H1 (cell line): ENCODE measurements at regions not wholly inside any gene's neighbourhood (a gene's known extent, or its start where the extent isn't known, plus 50 kb on each side); places are given as distances from the start of the nearest gene placed in this dataset.

Experiments
- CTCF ChIA-PET: fragments of 300-600 bp; sonication (Branson Sonifier 250); formaldehyde crosslinking; loops from one replicate; lab custom pipeline; 2021; ENCODE audit not compliant: partially characterized antibody; lab: Charles Lee
- POLR2A ChIA-PET: fragments of 300-600 bp; sonication (Branson Sonifier 250); formaldehyde crosslinking; loops from one replicate; lab custom pipeline; 2021; ENCODE audit warnings: inconsistent platforms; ENCODE audit not compliant: partially characterized antibody; lab: Charles Lee
- DNase-seq, 2 experiments: peaks; one replicate each; pipeline versions ENCODE4 v3.0.0 to v3.0.0-alpha.2; 2010 to 2022; ENCODE audit warnings: low spot score in 2 of 2, low read depth in 1 of 2, mixed read lengths in 1 of 2
- FAIRE-seq: peaks from 2 replicates; lab custom pipeline; 2011; peaks lifted over from hg19 to GRCh38; lab: Jason Lieb, UNC
- H2AFZ ChIP-seq: 2 replicates; pipeline ENCODE4 v1.8.1; 2012; ENCODE audit warnings: low read length, inconsistent platforms
- H2AK5ac ChIP-seq: 2 replicates; pipeline ENCODE4 v1.6.1; 2013; ENCODE audit warnings: low read depth, low read length
- H2BK120ac ChIP-seq: replicated peaks from 2 replicates; pipeline ENCODE3; 2013; ENCODE audit warnings: low read depth, low read length, inconsistent platforms
- H2BK12ac ChIP-seq: 2 replicates; pipeline ENCODE4 v1.6.1; 2013; ENCODE audit warnings: low read depth, low read length
- H2BK15ac ChIP-seq: 2 replicates; pipeline ENCODE4 v1.6.1; 2013; ENCODE audit warnings: low read length
- H2BK20ac ChIP-seq: 2 replicates; pipeline ENCODE4 v1.6.1; 2013; ENCODE audit warnings: low read length
- H2BK5ac ChIP-seq: 2 replicates; pipeline ENCODE4 v1.6.1; 2013; ENCODE audit warnings: low read depth, low read length
- H3K14ac ChIP-seq: 2 replicates; pipeline ENCODE4 v1.6.1; 2013; ENCODE audit warnings: inconsistent platforms; ENCODE audit not compliant: insufficient read length
- H3K18ac ChIP-seq: 2 replicates; pipeline ENCODE4 v1.6.1; 2013; ENCODE audit warnings: low read length; ENCODE audit errors: extremely low read depth
- H3K23ac ChIP-seq: 2 replicates; pipeline ENCODE4 v1.6.1; 2013; ENCODE audit warnings: inconsistent platforms; ENCODE audit not compliant: insufficient read length
- H3K23me2 ChIP-seq: 2 replicates; pipeline ENCODE4 v1.6.1; 2013; ENCODE audit warnings: low read depth, low read length
- H3K27ac ChIP-seq: 2 replicates; pipeline ENCODE4 v1.6.1; 2011; ENCODE audit warnings: low read depth, low read length, inconsistent platforms
- H3K27me3 ChIP-seq, 4 experiments: replicated peaks in 1 of 4; 1 replicate in 1 of 4; 2 replicates in 3 of 4; pipeline versions ENCODE4 v1.6.1 to v1.8.1; 2011 to 2013; ENCODE audit warnings: low read length in 3 of 4, mild to moderate bottlenecking in 3 of 4, inconsistent platforms in 2 of 4, mixed read lengths in 2 of 4, moderate library complexity in 1 of 4; ENCODE audit not compliant: control insufficient read depth in 3 of 4, insufficient read depth in 3 of 4; ENCODE audit errors: extremely low read depth in 1 of 4
- H3K36me3 ChIP-seq, 4 experiments: 2 replicates each; pipeline versions ENCODE4 v1.6.1 to v1.8.1; 2011 to 2013; ENCODE audit warnings: mild to moderate bottlenecking in 4 of 4, low read length in 3 of 4, moderate library complexity in 2 of 4, control low read depth in 1 of 4, inconsistent platforms in 1 of 4; ENCODE audit not compliant: insufficient read depth in 4 of 4, control insufficient read depth in 2 of 4
- H3K4ac ChIP-seq: replicated peaks from 2 replicates; pipeline ENCODE3; 2013; ENCODE audit warnings: low read length, low read depth, mixed read lengths, inconsistent platforms; ENCODE audit not compliant: insufficient read length
- H3K4me1 ChIP-seq, 4 experiments: replicated peaks in 1 of 4; 1 replicate in 1 of 4; 2 replicates in 3 of 4; pipeline versions ENCODE4 v1.6.1 to v1.8.1; 2011 to 2013; ENCODE audit warnings: low read length in 3 of 4, inconsistent platforms in 2 of 4, mixed read lengths in 1 of 4; ENCODE audit not compliant: insufficient read depth in 4 of 4, control insufficient read depth in 3 of 4
- H3K4me2 ChIP-seq, 2 experiments: 2 replicates each; pipeline versions ENCODE4 v1.6.1 to v1.8.1; 2011 to 2013; ENCODE audit warnings: low read depth in 2 of 2, low read length in 2 of 2, control low read depth in 1 of 2, inconsistent platforms in 1 of 2, mild to moderate bottlenecking in 1 of 2; ENCODE audit not compliant: insufficient read depth in 1 of 2
- H3K4me3 ChIP-seq, 4 experiments: fragments of 200-600, 300-600 bp in 1 of 4; sonication (generic), shearing (Covaris generic), sonication (Bioruptor Twin) in 1 of 4; 2 replicates each; pipeline versions ENCODE4 v1.5.1 to v1.8.1; 2011 to 2016; ENCODE audit warnings: low read length in 4 of 4, low read depth in 3 of 4, control low read depth in 2 of 4, inconsistent platforms in 2 of 4, mild to moderate bottlenecking in 2 of 4, mixed read lengths in 1 of 4, moderate library complexity in 1 of 4; ENCODE audit not compliant: insufficient read depth in 2 of 4; ENCODE audit errors: extremely low read depth in 1 of 4
- H3K56ac ChIP-seq: replicated peaks from 2 replicates; pipeline ENCODE3; 2013; ENCODE audit warnings: low read depth, mild to moderate bottlenecking, mixed read lengths, low read length, inconsistent platforms; ENCODE audit not compliant: insufficient read length
- H3K79me1 ChIP-seq: 2 replicates; pipeline ENCODE4 v1.6.1; 2013; ENCODE audit warnings: low read depth, low read length, control low read depth
- H3K79me2 ChIP-seq, 2 experiments: 2 replicates each; pipeline versions ENCODE4 v1.6.1 to v1.8.1; 2012 to 2013; ENCODE audit warnings: low read length in 2 of 2, mild to moderate bottlenecking in 2 of 2, inconsistent platforms in 1 of 2; ENCODE audit not compliant: insufficient read depth in 2 of 2, control insufficient read depth in 1 of 2
- H3K9ac ChIP-seq, 4 experiments: replicated peaks in 1 of 4; 1 replicate in 1 of 4; 2 replicates in 3 of 4; pipeline versions ENCODE4 v1.6.1 to v1.8.1; 2011 to 2013; ENCODE audit warnings: low read depth in 3 of 4, low read length in 3 of 4, control low read depth in 2 of 4, mild to moderate bottlenecking in 2 of 4, moderate library complexity in 2 of 4, inconsistent platforms in 1 of 4; ENCODE audit errors: extremely low read depth in 1 of 4
- H3K9me3 ChIP-seq, 2 experiments: 2 replicates each; pipeline versions ENCODE4 v1.6.1 to v1.8.1; 2012 to 2013; ENCODE audit warnings: mild to moderate bottlenecking in 2 of 2, moderate library complexity in 2 of 2, control low read depth in 1 of 2, inconsistent platforms in 1 of 2, low read depth in 1 of 2, low read length in 1 of 2, mixed read lengths in 1 of 2; ENCODE audit not compliant: insufficient read depth in 2 of 2
- H4K20me1 ChIP-seq, 2 experiments: replicated peaks in 1 of 2; 2 replicates each; pipeline versions ENCODE3 to v1.8.1; 2011 to 2013; ENCODE audit warnings: inconsistent platforms in 2 of 2, low read length in 2 of 2, mild to moderate bottlenecking in 1 of 2; ENCODE audit not compliant: insufficient read depth in 2 of 2, control insufficient read depth in 1 of 2
- H4K5ac ChIP-seq: 2 replicates; pipeline ENCODE4 v1.6.1; 2013; ENCODE audit warnings: low read length, low read depth, mixed read lengths, inconsistent platforms; ENCODE audit not compliant: insufficient read length
- H4K8ac ChIP-seq: 2 replicates; pipeline ENCODE4 v1.8.0; 2013; ENCODE audit warnings: mild to moderate bottlenecking, moderate library complexity, low read length, inconsistent platforms; ENCODE audit not compliant: insufficient read depth; ENCODE audit errors: extremely low read depth
- H4K91ac ChIP-seq: replicated peaks from 2 replicates; pipeline ENCODE3; 2013; ENCODE audit warnings: low read length, mixed read lengths, inconsistent platforms; ENCODE audit not compliant: insufficient read length
- ASH2L ChIP-seq: fragments of 200-600, 300-600 bp; sonication (generic); IDR thresholded peaks from one replicate; pipeline ENCODE4 v1.7.1; 2017; ENCODE audit warnings: low read length
- CHD2 ChIP-seq: IDR thresholded peaks from 2 replicates; pipeline ENCODE4 v1.6.1; 2012; ENCODE audit warnings: low read length, improper control_type of control experiment
- EP300 ChIP-seq, 2 experiments: IDR thresholded peaks; 1 replicate in 1 of 2; 2 replicates in 1 of 2; pipeline ENCODE4 v1.6.1; 2011 to 2012; ENCODE audit warnings: low read depth in 2 of 2, low read length in 2 of 2, mild to moderate bottlenecking in 2 of 2, borderline replicate concordance in 1 of 2, inconsistent platforms in 1 of 2, moderate library complexity in 1 of 2
- KDM4A ChIP-seq: IDR thresholded peaks from one replicate; pipeline ENCODE4 v1.7.1; 2012; ENCODE audit warnings: low read depth, mild to moderate bottlenecking, moderate library complexity, low read length, inconsistent platforms; ENCODE audit not compliant: severe bottlenecking
- PHF8 ChIP-seq: fragments of 200-600 bp; sonication (generic); conservative IDR thresholded peaks from 2 replicates; pipeline ENCODE4 v1.7.1; 2012; ENCODE audit warnings: low read depth, mild to moderate bottlenecking, inconsistent platforms, low read length, moderate library complexity
- POLR2A ChIP-seq, 2 experiments: IDR thresholded peaks; 1 replicate in 1 of 2; 2 replicates in 1 of 2; pipeline ENCODE4 v1.6.1; 2011; ENCODE audit warnings: low read depth in 2 of 2, low read length in 2 of 2, mild to moderate bottlenecking in 2 of 2; ENCODE audit errors: control extremely low read depth in 1 of 2
- POLR2AphosphoS5 ChIP-seq: IDR thresholded peaks from 2 replicates; pipeline ENCODE4 v1.6.1; 2011; ENCODE audit warnings: low read depth, low read length
- RAD21 ChIP-seq, 2 experiments: IDR thresholded peaks in 1 of 2; conservative IDR thresholded peaks in 1 of 2; 2 replicates each; pipeline ENCODE4 v1.6.1; 2011; ENCODE audit warnings: low read depth in 2 of 2, low read length in 2 of 2, improper control_type of control experiment in 1 of 2, inconsistent platforms in 1 of 2, mild to moderate bottlenecking in 1 of 2, moderate library complexity in 1 of 2
- SIN3A ChIP-seq, 2 experiments: IDR thresholded peaks in 1 of 2; conservative IDR thresholded peaks in 1 of 2; 2 replicates each; pipeline ENCODE4 v1.6.1; 2011 to 2012; ENCODE audit warnings: low read length in 2 of 2, improper control_type of control experiment in 1 of 2, low read depth in 1 of 2, mild to moderate bottlenecking in 1 of 2
- TAF1 ChIP-seq: IDR thresholded peaks from 2 replicates; pipeline ENCODE4 v1.6.1; 2011; ENCODE audit warnings: mild to moderate bottlenecking, low read depth, low read length
- TAF7 ChIP-seq: optimal IDR thresholded peaks from 2 replicates; pipeline ENCODE3; 2011; ENCODE audit warnings: low read depth, mild to moderate bottlenecking, inconsistent platforms, low read length, moderate library complexity, borderline replicate concordance
- TBP ChIP-seq: IDR thresholded peaks from 2 replicates; pipeline ENCODE4 v1.6.1; 2011; ENCODE audit warnings: low read depth, low read length, improper control_type of control experiment
- TEAD4 ChIP-seq: IDR thresholded peaks from 2 replicates; pipeline ENCODE4 v1.6.1; 2012; ENCODE audit warnings: low read depth, low read length, inconsistent platforms, mixed read lengths
- WGBS, 2 experiments: shearing (Covaris generic) in 1 of 2; methylation state at CpG; one replicate each; pipeline versions ENCODE4 v1.1.6 to v1.1.7; 2013 to 2015; ENCODE audit warnings: low lambda C conversion rate in 2 of 2, mixed read lengths in 2 of 2, inconsistent platforms in 1 of 2, low coverage in 1 of 2, missing lambda C conversion rate in 1 of 2; ENCODE audit not compliant: insufficient replicate concordance in 2 of 2, insufficient coverage in 1 of 2, insufficient read length in 1 of 2; ENCODE audit errors: extremely low coverage in 1 of 2, missing lambda C conversion rate in 1 of 2; 5-methylcytosine and 5-hydroxymethylcytosine counted together

DNA sequence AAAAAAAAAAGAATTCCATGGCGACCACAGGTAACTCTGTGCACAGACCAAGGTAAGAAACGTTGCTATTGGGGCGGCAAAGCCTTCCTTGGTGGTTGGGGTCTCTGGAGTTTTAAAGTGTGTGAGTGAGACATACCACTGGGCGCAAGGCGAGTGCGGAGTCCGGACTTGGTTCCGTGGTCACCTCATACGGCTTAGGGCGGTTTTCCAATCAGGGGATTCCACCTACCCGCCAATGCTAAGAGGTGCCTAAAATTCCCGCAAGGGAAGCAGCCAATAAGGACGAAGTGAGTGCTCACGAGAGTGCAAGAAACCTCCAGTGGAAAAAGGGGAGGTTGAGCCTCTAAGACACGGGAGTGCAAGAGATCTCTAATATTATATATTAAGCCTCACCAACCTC is 68.6 kb upstream of the PRSS16 start:
- Histone ChIP-seq H3K23me2 (peaks cover 6% of the 10 kb centered on the region), H3K9ac (peak overlapping the region in 3 of 4 experiments; percentile 74 to 94 (median 86); a peak in 6 of 7 replicates), H2BK20ac (no peak overlapping the region), H2BK12ac (no peak overlapping the region), H3K4me2 (peak overlapping the region; percentile 76 to 79), H2BK15ac (no peak overlapping the region), H3K36me3 (no peaks in the 10 kb centered on the region)
- TF ChIP-seq TAF1 (peak; percentile 51), CHD2 (0 out of 2 replicates have a peak, but pooled peaks have one; percentile 18), ASH2L (peak; percentile 40), SIN3A (conservative IDR thresholded peaks at IDR 0.05 in 1 of 2, IDR thresholded peaks at IDR 0.05 in 1 of 2; ENCODE audit: low read depth in 1 of 2, low read length in 2 of 2) (peak in 1 of 2 experiments; percentile 3; a peak in 1 of 4 replicates), TBP (peak; percentile 42; the same call in 1 of the 2 replicates), PHF8 (0 out of 2 replicates have a peak, but pooled peaks have one; percentile 17), TAF7 (peak; percentile 37), TEAD4 (no peak), RAD21 (IDR thresholded peaks at IDR 0.05 in 1 of 2, conservative IDR thresholded peaks at IDR 0.05 in 1 of 2; ENCODE audit: low read depth in 2 of 2, low read length in 2 of 2) (no peak), KDM4A (peak; percentile 2), EP300 (IDR thresholded peaks at IDR 0.05; ENCODE audit: borderline replicate concordance in 1 of 2, low read depth in 2 of 2, low read length in 2 of 2) (no peak), POLR2AphosphoS5 (peak; percentile 79), POLR2A (IDR thresholded peaks at IDR 0.05; ENCODE audit: control extremely low read depth in 1 of 2, low read depth in 2 of 2, low read length in 2 of 2) (peak in 1 of 2 experiments; percentile 67; a peak in 2 of 3 replicates)
- TF ChIP-seq, all 59 proteins: peak for 10
- H3K23ac ChIP-seq, result no peak overlapping the region
- H3K56ac ChIP-seq, result no peak overlapping the region
- H2BK120ac ChIP-seq, result no peak overlapping the region
- POLR2A ChIA-PET, result interaction anchor here (1.0 to 4.9 kb wide), 6 partner anchors 9 to 82 kb away, joined by 3 to 56 read pairs (median 16); a partner anchor contains a TSS
- DNase-seq (no peak), FAIRE-seq (peak; percentile 32)
- H4K5ac ChIP-seq, result no peak overlapping the region
- WGBS, 2 experiments, result 4% methylated on average over 14 of the region's 15 CpGs; no CpG with 5 or more reads in 1 of the 2 experiments
- CTCF ChIA-PET, result no interaction called here
- H4K8ac ChIP-seq, result no peak overlapping the region; the same call in 1 of the 2 replicates
- H4K20me1 ChIP-seq, result no peaks in the 10 kb centered on the region
- H3K27me3 ChIP-seq, result no peaks in the 10 kb centered on the region
- no peak overlapping the region for H2AFZ ChIP-seq
- H3K9me3 ChIP-seq, result no peaks in the 10 kb centered on the region
- H3K27ac ChIP-seq, result peak overlapping the region; percentile 89
- H4K91ac ChIP-seq, result no peak overlapping the region
- H3K18ac ChIP-seq, result no peak overlapping the region; the same call in 1 of the 2 replicates
- H3K79me1 ChIP-seq, result no peaks in the 10 kb centered on the region; the same call in 1 of the 2 replicates
- no peaks in the 10 kb centered on the region for H3K79me2 ChIP-seq
- no peak overlapping the region for H2AK5ac ChIP-seq
- H3K4me1 ChIP-seq, result peaks cover 0 to 6% (median 1%) of the 10 kb centered on the region in 4 experiments; a peak in 3 of 7 replicates
- no peak overlapping the region for H3K14ac ChIP-seq
- H2BK5ac ChIP-seq, result peak overlapping the region; percentile 48; the same call in 1 of the 2 replicates
- H3K4ac ChIP-seq, result no peak overlapping the region
- peak overlapping the region; percentile 96 to 100 (median 100) for H3K4me3 ChIP-seq
